ENCODE measurements at regions not wholly inside any gene's neighbourhood (a gene's known extent, or its start where the extent isn't known, plus 50 kb on each side); places are given as distances from the start of the nearest gene placed in this dataset.

DNA sequence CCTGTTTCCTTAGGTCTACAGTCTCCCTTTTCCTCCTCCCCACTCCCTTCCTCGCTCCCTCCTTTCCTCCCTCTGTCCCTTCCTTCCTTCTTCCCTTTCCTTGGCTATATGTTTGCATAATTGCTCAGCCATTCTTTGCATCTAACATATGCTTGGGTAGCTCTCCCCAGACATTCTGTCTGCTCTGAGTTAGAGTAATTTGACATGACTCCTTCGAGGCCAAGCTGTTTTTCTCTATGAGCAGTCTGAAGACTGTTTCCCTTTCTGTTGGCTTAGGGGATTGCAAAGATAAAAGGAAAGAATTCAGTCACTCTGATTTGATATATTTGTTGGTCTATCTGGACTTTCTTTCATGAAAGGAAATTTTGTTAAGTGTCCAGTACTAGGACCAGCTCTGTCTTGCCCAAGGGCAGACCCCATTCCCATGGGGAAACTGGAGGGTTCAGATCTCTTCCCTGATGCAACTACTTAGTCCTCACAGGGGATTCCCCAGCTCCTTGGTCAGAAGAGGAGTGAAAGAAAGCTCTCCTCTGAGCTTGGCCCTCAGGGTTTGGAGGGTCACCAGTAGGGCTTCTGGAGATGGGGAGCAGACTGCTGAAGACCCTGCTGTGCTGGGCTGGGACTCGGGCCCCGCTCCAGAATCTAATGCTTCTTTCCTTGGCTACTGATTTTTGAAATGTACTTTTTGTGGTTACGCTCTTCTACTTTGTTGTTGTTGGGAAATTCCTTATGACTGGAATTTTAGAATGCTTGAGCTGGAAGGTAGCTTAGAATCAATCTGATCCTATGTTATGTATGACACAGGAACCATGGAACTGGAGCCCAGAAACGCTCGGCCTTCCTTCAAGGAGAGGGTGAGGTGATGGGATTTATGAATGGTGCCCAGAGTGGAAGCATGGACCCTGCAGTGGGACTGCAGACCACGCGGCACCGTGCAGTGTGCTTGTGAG lies 63.7 kb upstream of the SLC22A23 start:
- TF ChIP-seq, protein P1, sequence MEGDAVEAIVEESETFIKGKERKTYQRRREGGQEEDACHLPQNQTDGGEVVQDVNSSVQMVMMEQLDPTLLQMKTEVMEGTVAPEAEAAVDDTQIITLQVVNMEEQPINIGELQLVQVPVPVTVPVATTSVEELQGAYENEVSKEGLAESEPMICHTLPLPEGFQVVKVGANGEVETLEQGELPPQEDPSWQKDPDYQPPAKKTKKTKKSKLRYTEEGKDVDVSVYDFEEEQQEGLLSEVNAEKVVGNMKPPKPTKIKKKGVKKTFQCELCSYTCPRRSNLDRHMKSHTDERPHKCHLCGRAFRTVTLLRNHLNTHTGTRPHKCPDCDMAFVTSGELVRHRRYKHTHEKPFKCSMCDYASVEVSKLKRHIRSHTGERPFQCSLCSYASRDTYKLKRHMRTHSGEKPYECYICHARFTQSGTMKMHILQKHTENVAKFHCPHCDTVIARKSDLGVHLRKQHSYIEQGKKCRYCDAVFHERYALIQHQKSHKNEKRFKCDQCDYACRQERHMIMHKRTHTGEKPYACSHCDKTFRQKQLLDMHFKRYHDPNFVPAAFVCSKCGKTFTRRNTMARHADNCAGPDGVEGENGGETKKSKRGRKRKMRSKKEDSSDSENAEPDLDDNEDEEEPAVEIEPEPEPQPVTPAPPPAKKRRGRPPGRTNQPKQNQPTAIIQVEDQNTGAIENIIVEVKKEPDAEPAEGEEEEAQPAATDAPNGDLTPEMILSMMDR (IDR thresholded peaks at IDR 0.05; ENCODE audit: low read depth, low read length), result no peak
- no peak for DNase-seq (ENCODE audit: low read depth)
- H3K4me3 ChIP-seq (ENCODE audit: low read depth, low read length), result no peak overlapping the region

DNA sequence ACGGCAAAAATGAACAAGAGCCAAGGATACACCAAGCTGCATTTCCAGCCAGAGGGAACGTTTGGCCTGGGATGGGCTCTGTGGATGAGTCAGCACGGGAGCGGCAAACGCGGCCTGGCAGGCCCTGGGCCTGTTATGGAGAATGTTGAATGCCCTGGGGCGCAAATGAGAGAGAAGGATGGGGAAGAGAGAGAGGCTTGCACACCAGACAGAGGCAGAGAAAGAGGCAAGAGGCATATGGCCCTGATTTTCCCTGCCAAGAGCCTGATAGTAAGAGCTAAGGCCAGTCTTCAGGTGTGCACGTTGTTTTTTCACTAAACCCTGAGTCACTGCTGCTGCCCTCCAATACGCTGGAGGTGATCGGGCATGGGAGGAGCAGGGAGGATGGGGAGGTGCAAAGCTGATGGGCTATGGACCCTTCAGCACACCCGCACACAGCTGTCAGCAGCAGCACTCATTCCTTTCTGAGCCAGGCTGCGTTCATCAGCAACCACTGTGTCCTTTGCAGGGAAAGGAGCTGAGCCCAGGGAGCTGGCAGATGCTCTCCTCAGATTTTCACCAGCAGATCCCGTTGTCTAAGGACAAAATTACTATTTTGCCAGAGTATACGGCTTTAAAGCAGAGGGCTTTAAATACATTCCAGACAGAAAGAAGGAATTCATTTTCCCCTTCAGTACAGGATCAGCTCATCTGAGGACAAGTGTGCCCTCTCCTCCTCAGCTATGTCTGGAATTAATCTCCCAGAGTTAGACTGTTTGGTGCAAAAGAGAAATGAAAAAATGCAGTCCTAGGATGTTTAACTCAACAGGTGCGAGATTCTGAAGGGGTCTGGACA lies 61.7 kb upstream of the SLC22A23 start:
- no peak for DNase-seq (ENCODE audit: low read depth)
- no peak overlapping the region for H3K4me3 ChIP-seq (ENCODE audit: low read depth, low read length)
- TF ChIP-seq POLR2A (IDR thresholded peaks at IDR 0.05; ENCODE audit: extremely low read depth, insufficient read length), result no peak
- TF ChIP-seq, protein P2, sequence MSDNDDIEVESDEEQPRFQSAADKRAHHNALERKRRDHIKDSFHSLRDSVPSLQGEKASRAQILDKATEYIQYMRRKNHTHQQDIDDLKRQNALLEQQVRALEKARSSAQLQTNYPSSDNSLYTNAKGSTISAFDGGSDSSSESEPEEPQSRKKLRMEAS (IDR thresholded peaks at IDR 0.05; ENCODE audit: low read depth, low read length), result no peak
- TF ChIP-seq, protein P1 (IDR thresholded peaks at IDR 0.05; ENCODE audit: low read depth, low read length), result no peak

DNA sequence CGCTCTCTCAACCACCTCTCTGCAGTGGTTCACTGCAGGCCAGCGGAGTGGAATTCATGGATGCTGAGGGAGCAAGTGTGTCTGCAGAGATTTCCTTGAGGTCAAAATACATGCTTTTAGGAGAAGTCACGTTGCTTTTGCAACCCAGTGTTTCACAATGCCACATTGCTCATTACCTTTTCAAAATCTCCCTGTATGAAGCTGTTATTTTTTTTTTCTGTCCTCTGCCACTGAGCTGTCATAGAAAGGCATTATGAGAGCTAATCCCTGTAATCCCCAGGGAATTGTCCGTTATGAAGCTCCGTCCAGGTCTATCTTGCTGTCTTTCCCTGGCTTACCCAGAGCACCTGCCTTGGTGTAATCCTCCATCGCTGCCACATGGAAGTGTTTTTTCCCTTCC lies 60.5 kb upstream of the SLC22A23 start:
- TF ChIP-seq, protein P1 (IDR thresholded peaks at IDR 0.05; ENCODE audit: low read depth, low read length), result no peak
- TF ChIP-seq, protein P2 (IDR thresholded peaks at IDR 0.05; ENCODE audit: low read depth, low read length), result no peak
- TF ChIP-seq MYC (IDR thresholded peaks at IDR 0.05; ENCODE audit: low read depth, low read length) (no peak), POLR2A (IDR thresholded peaks at IDR 0.05; ENCODE audit: extremely low read depth, insufficient read length) (no peak)
- no peak overlapping the region for H3K4me3 ChIP-seq (ENCODE audit: low read depth, low read length)
- peak; percentile 12 for DNase-seq (ENCODE audit: low read depth)

DNA sequence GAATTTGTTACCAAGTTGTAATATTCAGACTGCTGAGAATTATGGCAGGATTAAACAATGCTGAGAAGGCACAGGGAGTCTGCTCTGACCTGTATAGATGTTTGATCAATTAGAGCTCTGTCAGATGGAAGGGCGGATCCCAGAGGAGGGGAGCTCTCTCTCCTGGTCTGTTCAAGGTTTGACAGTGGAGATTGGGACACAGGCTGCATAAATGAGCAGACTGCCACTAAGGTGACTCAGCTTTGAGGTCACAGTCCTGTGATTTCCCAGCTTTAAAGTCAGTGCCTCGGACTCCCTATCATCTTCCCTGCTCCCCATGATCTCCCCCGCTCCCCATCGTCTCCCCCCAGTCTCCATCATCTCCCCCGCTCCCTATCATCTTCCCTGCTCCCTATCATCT lies 59.2 kb upstream of the SLC22A23 start:
- TF ChIP-seq POLR2A (IDR thresholded peaks at IDR 0.05; ENCODE audit: extremely low read depth, insufficient read length) (no peak), MYC (IDR thresholded peaks at IDR 0.05; ENCODE audit: low read depth, low read length) (no peak)
- TF ChIP-seq, protein P2 (IDR thresholded peaks at IDR 0.05; ENCODE audit: low read depth, low read length), result no peak
- H3K4me3 ChIP-seq (ENCODE audit: low read depth, low read length), result no peak overlapping the region
- no peak for DNase-seq (ENCODE audit: low read depth)

DNA sequence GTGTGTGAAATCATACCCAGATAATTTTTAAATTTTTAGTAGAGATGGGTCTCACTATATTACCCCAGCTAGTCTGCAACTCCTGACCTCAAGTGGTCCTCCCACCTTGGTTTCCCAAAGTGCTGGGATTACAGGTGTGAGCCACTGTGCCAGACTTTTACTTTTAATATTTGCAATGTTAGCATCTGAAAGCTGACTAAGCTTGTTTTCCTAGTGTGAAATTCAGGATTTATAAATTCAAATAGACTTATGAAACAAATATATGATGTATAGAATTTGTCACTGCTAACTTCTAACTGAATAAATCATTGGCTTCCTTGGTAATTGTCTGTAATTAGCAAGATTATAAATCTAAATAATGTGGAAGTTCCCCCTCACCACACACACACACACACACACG lies 58.8 kb upstream of the SLC22A23 start:
- no peak for DNase-seq (ENCODE audit: low read depth)
- no peak overlapping the region for H3K4me3 ChIP-seq (ENCODE audit: low read depth, low read length)
- TF ChIP-seq, protein P2 (IDR thresholded peaks at IDR 0.05; ENCODE audit: low read depth, low read length), result no peak
- TF ChIP-seq, protein P1 (IDR thresholded peaks at IDR 0.05; ENCODE audit: low read depth, low read length), result no peak
- TF ChIP-seq MYC (IDR thresholded peaks at IDR 0.05; ENCODE audit: low read depth, low read length), result no peak

DNA sequence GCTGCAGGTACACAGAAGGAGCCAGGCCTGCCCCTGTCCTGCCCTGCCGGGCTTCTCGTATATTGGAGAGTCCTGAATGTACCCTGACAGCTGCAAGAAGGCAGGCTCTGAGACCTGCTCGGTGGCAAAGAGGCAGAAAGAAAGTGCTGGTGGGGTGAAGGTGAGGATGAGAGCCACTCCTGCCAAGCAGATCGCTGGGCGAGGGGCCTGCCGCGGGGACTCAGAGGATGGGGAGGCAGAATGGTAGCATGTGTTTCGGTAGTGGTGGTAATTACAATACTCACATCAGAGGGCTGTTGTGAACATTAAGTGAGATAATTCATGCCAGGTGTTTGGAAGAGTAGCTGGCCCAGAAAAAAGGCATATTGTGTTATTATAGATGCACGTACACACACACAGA lies 56.6 kb upstream of the SLC22A23 start:
- DNase-seq (ENCODE audit: low read depth), result no peak
- no peak overlapping the region for H3K4me3 ChIP-seq (ENCODE audit: low read depth, low read length)
- no peak for TF ChIP-seq MYC (IDR thresholded peaks at IDR 0.05; ENCODE audit: low read depth, low read length)
- TF ChIP-seq, protein P1 (IDR thresholded peaks at IDR 0.05; ENCODE audit: low read depth, low read length), result no peak
- TF ChIP-seq, protein P2 (IDR thresholded peaks at IDR 0.05; ENCODE audit: low read depth, low read length), result no peak
- TF ChIP-seq POLR2A (IDR thresholded peaks at IDR 0.05; ENCODE audit: extremely low read depth, insufficient read length), result no peak

All from NB4 (cell line).